ENCODE measurements at regions not wholly inside any gene's neighbourhood (a gene's known extent, or its start where the extent isn't known, plus 50 kb on each side); places are given as distances from the start of the nearest gene placed in this dataset.

GRCh38 chr1:2941040-2941439, 80.2 kb upstream of the ACTRT2 start:
- no peaks in the 10 kb centered on the region for H3K36me3 ChIP-seq (ENCODE audit: control insufficient read depth, insufficient read depth, low read length)
- no peak for DNase-seq (ENCODE audit: low read depth)
- no peaks in the 10 kb centered on the region for H3K27me3 ChIP-seq (ENCODE audit: control insufficient read depth, insufficient read depth, low read length)
- no peak overlapping the region for H3K4me3 ChIP-seq (ENCODE audit: low read depth, low read length)
- TF ChIP-seq, protein P1, sequence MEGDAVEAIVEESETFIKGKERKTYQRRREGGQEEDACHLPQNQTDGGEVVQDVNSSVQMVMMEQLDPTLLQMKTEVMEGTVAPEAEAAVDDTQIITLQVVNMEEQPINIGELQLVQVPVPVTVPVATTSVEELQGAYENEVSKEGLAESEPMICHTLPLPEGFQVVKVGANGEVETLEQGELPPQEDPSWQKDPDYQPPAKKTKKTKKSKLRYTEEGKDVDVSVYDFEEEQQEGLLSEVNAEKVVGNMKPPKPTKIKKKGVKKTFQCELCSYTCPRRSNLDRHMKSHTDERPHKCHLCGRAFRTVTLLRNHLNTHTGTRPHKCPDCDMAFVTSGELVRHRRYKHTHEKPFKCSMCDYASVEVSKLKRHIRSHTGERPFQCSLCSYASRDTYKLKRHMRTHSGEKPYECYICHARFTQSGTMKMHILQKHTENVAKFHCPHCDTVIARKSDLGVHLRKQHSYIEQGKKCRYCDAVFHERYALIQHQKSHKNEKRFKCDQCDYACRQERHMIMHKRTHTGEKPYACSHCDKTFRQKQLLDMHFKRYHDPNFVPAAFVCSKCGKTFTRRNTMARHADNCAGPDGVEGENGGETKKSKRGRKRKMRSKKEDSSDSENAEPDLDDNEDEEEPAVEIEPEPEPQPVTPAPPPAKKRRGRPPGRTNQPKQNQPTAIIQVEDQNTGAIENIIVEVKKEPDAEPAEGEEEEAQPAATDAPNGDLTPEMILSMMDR (IDR thresholded peaks at IDR 0.05; ENCODE audit: insufficient read depth, low read length, poor library complexity, severe bottlenecking): no peak

GRCh38 chr1:2941907-2942306, 79.4 kb upstream of the ACTRT2 start:
- TF ChIP-seq, protein P1 (IDR thresholded peaks at IDR 0.05; ENCODE audit: insufficient read depth, low read length, poor library complexity, severe bottlenecking): no peak
- Histone ChIP-seq H3K36me3 (ENCODE audit: control insufficient read depth, insufficient read depth, low read length) (no peaks in the 10 kb centered on the region), H3K27me3 (ENCODE audit: control insufficient read depth, insufficient read depth, low read length) (no peaks in the 10 kb centered on the region), H3K4me3 (ENCODE audit: low read depth, low read length) (no peak overlapping the region)
- DNase-seq (ENCODE audit: low read depth): no peak

- no peak overlapping the region for H3K4me3 ChIP-seq (ENCODE audit: low read depth, low read length)
- DNase-seq (ENCODE audit: low read depth): no peak
- no peaks in the 10 kb centered on the region for H3K27me3 ChIP-seq (ENCODE audit: control insufficient read depth, insufficient read depth, low read length)
- TF ChIP-seq, protein P1 (IDR thresholded peaks at IDR 0.05; ENCODE audit: insufficient read depth, low read length, poor library complexity, severe bottlenecking): no peak
- H3K36me3 ChIP-seq (ENCODE audit: control insufficient read depth, insufficient read depth, low read length): no peaks in the 10 kb centered on the region
Observed at GRCh38 chr1:2942410-2942809, 78.9 kb upstream of the ACTRT2 start.

DNA sequence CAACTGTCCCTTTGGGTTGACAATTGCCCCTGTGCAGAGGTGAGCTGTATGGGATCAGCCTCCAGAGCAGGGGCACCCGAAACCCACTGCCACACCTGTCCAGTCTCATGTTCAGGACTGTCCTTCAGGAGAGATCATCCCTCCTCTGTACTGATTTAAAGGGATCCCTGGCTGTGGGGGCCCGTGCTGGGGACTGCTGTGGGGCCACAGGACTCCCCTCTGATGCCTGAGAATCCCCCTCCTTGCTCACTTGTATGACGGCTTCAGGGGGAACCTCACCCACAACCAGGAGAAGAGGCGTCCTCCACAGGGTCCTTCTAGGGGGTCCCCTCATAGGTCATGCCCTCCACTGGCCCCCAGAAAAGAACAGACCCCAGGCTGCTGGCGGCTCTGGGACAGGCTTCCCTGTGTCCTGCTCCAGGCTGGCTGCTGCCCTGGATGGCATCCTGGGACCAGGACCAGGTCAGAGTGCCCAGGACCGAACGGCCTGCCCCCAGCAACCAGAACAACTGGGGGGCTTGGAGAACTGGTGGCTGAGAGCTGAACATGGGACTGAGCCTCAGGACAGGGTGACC, 77.5 kb upstream of the ACTRT2 start:
- no peak for DNase-seq (ENCODE audit: low read depth)
- Histone ChIP-seq H3K27me3 (ENCODE audit: control insufficient read depth, insufficient read depth, low read length) (no peaks in the 10 kb centered on the region), H3K4me3 (ENCODE audit: low read depth, low read length) (no peak overlapping the region), H3K36me3 (ENCODE audit: control insufficient read depth, insufficient read depth, low read length) (no peaks in the 10 kb centered on the region)
- TF ChIP-seq, protein P1 (IDR thresholded peaks at IDR 0.05; ENCODE audit: insufficient read depth, low read length, poor library complexity, severe bottlenecking): no peak

GRCh38 chr1:2944705-2945104, 76.6 kb upstream of the ACTRT2 start:
- no peak overlapping the region for H3K4me3 ChIP-seq (ENCODE audit: low read depth, low read length)
- TF ChIP-seq, protein P1 (IDR thresholded peaks at IDR 0.05; ENCODE audit: insufficient read depth, low read length, poor library complexity, severe bottlenecking): no peak
- no peaks in the 10 kb centered on the region for H3K27me3 ChIP-seq (ENCODE audit: control insufficient read depth, insufficient read depth, low read length)
- H3K36me3 ChIP-seq (ENCODE audit: control insufficient read depth, insufficient read depth, low read length): no peaks in the 10 kb centered on the region
- no peak for DNase-seq (ENCODE audit: low read depth)

DNA sequence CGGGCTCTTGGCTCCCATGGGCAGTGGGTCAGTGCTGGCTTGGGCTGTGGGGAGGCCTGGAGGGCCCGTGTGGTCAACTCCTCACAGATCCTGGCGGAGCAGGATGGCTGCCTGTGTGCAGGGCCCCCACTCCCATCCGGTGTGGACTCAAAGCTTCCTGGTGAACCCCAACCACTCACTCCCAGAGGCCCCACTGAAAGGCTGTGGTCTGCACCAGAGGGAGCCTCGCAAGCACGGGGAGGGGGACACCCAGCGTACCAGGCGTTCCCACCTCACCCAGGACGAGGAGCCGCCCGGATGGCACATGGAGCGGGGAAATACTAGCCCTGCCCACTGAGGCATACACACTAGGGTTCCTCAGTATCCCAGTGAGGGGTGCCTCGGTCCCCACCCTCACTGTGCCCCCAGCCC, 75.4 kb upstream of the ACTRT2 start:
- Histone ChIP-seq H3K4me3 (ENCODE audit: low read depth, low read length) (no peak overlapping the region), H3K36me3 (ENCODE audit: control insufficient read depth, insufficient read depth, low read length) (no peaks in the 10 kb centered on the region), H3K27me3 (ENCODE audit: control insufficient read depth, insufficient read depth, low read length) (no peaks in the 10 kb centered on the region)
- DNase-seq (ENCODE audit: low read depth): no peak
- TF ChIP-seq, protein P1 (IDR thresholded peaks at IDR 0.05; ENCODE audit: insufficient read depth, low read length, poor library complexity, severe bottlenecking): no peak

Measured in kidney epithelial cell (primary cell).